H9 (cell line): ENCODE measurements at regions not wholly inside any gene's neighbourhood (a gene's known extent, or its start where the extent isn't known, plus 50 kb on each side); places are given as distances from the start of the nearest gene placed in this dataset.

Experiments
- DNase-seq: peaks from one replicate; pipeline ENCODE4 v3.0.0-alpha.2; 2017
- H2AFZ ChIP-seq: one replicate; pipeline ENCODE4 v1.6.1; 2013; ENCODE audit warnings: mild to moderate bottlenecking, low read length, control low read depth, moderate library complexity
- H2AK5ac ChIP-seq: 2 replicates; pipeline ENCODE4 v1.6.1; 2013; ENCODE audit warnings: low read length, control low read depth, mixed read lengths; ENCODE audit not compliant: insufficient read length
- H2BK120ac ChIP-seq: one replicate; pipeline ENCODE4 v1.6.1; 2013; ENCODE audit warnings: low read depth, mild to moderate bottlenecking, low read length, control low read depth, inconsistent platforms; ENCODE audit not compliant: poor library complexity, severe bottlenecking
- H2BK12ac ChIP-seq: 2 replicates; pipeline ENCODE4 v1.6.1; 2013; ENCODE audit warnings: low read length, control low read depth, mixed read lengths, low read depth; ENCODE audit not compliant: insufficient read length
- H2BK15ac ChIP-seq: 2 replicates; pipeline ENCODE4 v1.6.1; 2013; ENCODE audit warnings: low read depth, low read length, control low read depth
- H2BK20ac ChIP-seq: one replicate; pipeline ENCODE4 v1.6.1; 2013; ENCODE audit warnings: low read depth, mild to moderate bottlenecking, low read length, control low read depth, inconsistent platforms; ENCODE audit not compliant: poor library complexity, severe bottlenecking
- H2BK5ac ChIP-seq: 2 replicates; pipeline ENCODE4 v1.6.1; 2013; ENCODE audit warnings: low read length, control low read depth, mixed read lengths; ENCODE audit not compliant: insufficient read length
- H3K14ac ChIP-seq: 2 replicates; pipeline ENCODE4 v1.6.1; 2013; ENCODE audit warnings: low read length, control low read depth; ENCODE audit not compliant: insufficient read depth
- H3K18ac ChIP-seq: 2 replicates; pipeline ENCODE4 v1.6.1; 2013; ENCODE audit warnings: low read depth, mild to moderate bottlenecking, mixed read lengths, low read length, control low read depth; ENCODE audit not compliant: insufficient read length
- H3K23ac ChIP-seq: 2 replicates; pipeline ENCODE4 v1.6.1; 2013; ENCODE audit warnings: low read length, control low read depth, mixed read lengths, low read depth; ENCODE audit not compliant: insufficient read length
- H3K23me2 ChIP-seq: 2 replicates; pipeline ENCODE4 v1.6.1; 2013; ENCODE audit warnings: low read depth, mild to moderate bottlenecking, mixed read lengths, low read length, control low read depth; ENCODE audit not compliant: insufficient read length, poor library complexity, severe bottlenecking
- H3K27ac ChIP-seq: 2 replicates; pipeline ENCODE4 v1.5.1; 2013; ENCODE audit warnings: low read length, control low read depth, mixed read lengths, low read depth; ENCODE audit not compliant: insufficient read length
- H3K27me3 ChIP-seq: 2 replicates; pipeline ENCODE4 v1.6.1; 2013; ENCODE audit warnings: low read length, control low read depth, inconsistent platforms; ENCODE audit not compliant: insufficient read depth
- H3K4ac ChIP-seq: 2 replicates; pipeline ENCODE4 v1.6.1; 2013; ENCODE audit warnings: low read depth, mild to moderate bottlenecking, control low read depth, inconsistent platforms, low read length, moderate library complexity
- H3K4me1 ChIP-seq: 2 replicates; pipeline ENCODE4 v1.6.1; 2013; ENCODE audit warnings: low read length, control low read depth, inconsistent platforms; ENCODE audit not compliant: insufficient read depth
- H3K4me2 ChIP-seq: 2 replicates; pipeline ENCODE4 v1.6.1; 2013; ENCODE audit warnings: low read length, control low read depth, mixed read lengths; ENCODE audit not compliant: insufficient read length, insufficient read depth
- H3K56ac ChIP-seq: 2 replicates; pipeline ENCODE4 v1.6.1; 2013; ENCODE audit warnings: low read depth, mild to moderate bottlenecking, mixed read lengths, low read length, control low read depth; ENCODE audit not compliant: insufficient read length
- H3K79me1 ChIP-seq: 2 replicates; pipeline ENCODE4 v1.6.1; 2013; ENCODE audit warnings: low read depth, mild to moderate bottlenecking, moderate library complexity, low read length, control low read depth, inconsistent platforms; ENCODE audit not compliant: insufficient read depth, poor library complexity, severe bottlenecking
- H3K79me2 ChIP-seq: 2 replicates; pipeline ENCODE4 v1.6.1; 2013; ENCODE audit warnings: low read length, control low read depth, inconsistent platforms; ENCODE audit not compliant: insufficient read depth
- H3K9ac ChIP-seq: 2 replicates; pipeline ENCODE4 v1.6.1; 2013; ENCODE audit warnings: low read length, control low read depth, mixed read lengths; ENCODE audit not compliant: insufficient read length; ENCODE audit errors: extremely low read depth
- H3K9me3 ChIP-seq: one replicate; pipeline ENCODE4 v1.6.1; 2013; ENCODE audit warnings: low read depth, low read length, inconsistent platforms; ENCODE audit not compliant: control insufficient read depth
- H3T11ph ChIP-seq: one replicate; pipeline ENCODE4 v1.6.1; 2013; ENCODE audit warnings: mild to moderate bottlenecking, low read length, control low read depth, inconsistent platforms
- H4K20me1 ChIP-seq: one replicate; pipeline ENCODE4 v1.6.1; 2013; ENCODE audit not compliant: control insufficient read depth, insufficient read length, insufficient read depth
- H4K5ac ChIP-seq: 2 replicates; pipeline ENCODE4 v1.6.1; 2013; ENCODE audit warnings: low read depth, mild to moderate bottlenecking, mixed read lengths, low read length, control low read depth; ENCODE audit not compliant: insufficient read length
- H4K8ac ChIP-seq: replicated peaks from 2 replicates; pipeline ENCODE4 v1.6.1; 2013; ENCODE audit warnings: low read length, control low read depth, mixed read lengths, low read depth; ENCODE audit not compliant: insufficient read length
- H4K91ac ChIP-seq: 2 replicates; pipeline ENCODE4 v1.6.1; 2013; ENCODE audit warnings: low read depth, mild to moderate bottlenecking, moderate library complexity, mixed read lengths, low read length, control low read depth; ENCODE audit not compliant: insufficient read length
- H3K27ac Mint-ChIP-seq, 3 experiments: 2 replicates in 2 of 3; 3 replicates in 1 of 3; pipeline ENCODE4 v1.8.0; 2020 to 2021; ENCODE audit warnings: mixed read lengths in 3 of 3, mild to moderate bottlenecking in 1 of 3, moderate library complexity in 1 of 3
- H3K27me3 Mint-ChIP-seq: 2 replicates; pipeline ENCODE4 v1.8.0; 2021; ENCODE audit warnings: low read depth, mild to moderate bottlenecking, moderate library complexity, mixed read lengths
- H3K36me3 Mint-ChIP-seq, 3 experiments: 2 replicates in 2 of 3; 3 replicates in 1 of 3; pipeline ENCODE4 v1.8.0; 2020 to 2021; ENCODE audit warnings: low read depth in 3 of 3, mixed read lengths in 3 of 3; ENCODE audit not compliant: insufficient read depth in 1 of 3
- H3K4me1 Mint-ChIP-seq, 2 experiments: 2 replicates each; pipeline ENCODE4 v1.8.0; 2020; ENCODE audit warnings: mixed read lengths in 2 of 2
- H3K4me3 Mint-ChIP-seq, 2 experiments: 2 replicates in 1 of 2; 3 replicates in 1 of 2; pipeline ENCODE4 v1.8.0; 2020 to 2021; ENCODE audit warnings: mild to moderate bottlenecking in 2 of 2, mixed read lengths in 2 of 2, moderate library complexity in 1 of 2
- H3K9me3 Mint-ChIP-seq, 2 experiments: 2 replicates in 1 of 2; 3 replicates in 1 of 2; pipeline ENCODE4 v1.8.0; 2020; ENCODE audit warnings: mild to moderate bottlenecking in 2 of 2, mixed read lengths in 2 of 2, moderate library complexity in 1 of 2
- WGBS: extraction: QIAGEN DNeasy Blood & Tissue Kit; methylation state at CpG from one replicate; pipeline ENCODE4 v1.1.7; 2013; ENCODE audit warnings: missing lambda C conversion rate, low lambda C conversion rate, mixed read lengths; ENCODE audit not compliant: insufficient read length; ENCODE audit errors: extremely low coverage; 5-methylcytosine and 5-hydroxymethylcytosine counted together
- TF ChIP-seq, protein P1 (sequence below): fragments of 200-600 bp; sonication (generic); conservative IDR thresholded peaks from 3 replicates; pipeline ENCODE4 v1.8.0; 2021; ENCODE audit warnings: antibody characterized with exemption, mild to moderate bottlenecking

- Mint-ChIP-seq H3K9me3 (no peaks in the 10 kb centered on the region), H3K4me3 (no peak overlapping the region), H3K27me3 (no peaks in the 10 kb centered on the region), H3K36me3 (no peaks in the 10 kb centered on the region), H3K4me1 (no peaks in the 10 kb centered on the region), H3K27ac (no peak overlapping the region; a peak in 1 of 7 replicates)
- Histone ChIP-seq H4K5ac (no peak overlapping the region), H4K20me1 (no peaks in the 10 kb centered on the region), H3K9ac (no peak overlapping the region), H3K9me3 (no peaks in the 10 kb centered on the region), H3K23me2 (no peaks in the 10 kb centered on the region), H4K8ac (no peak overlapping the region), H2BK5ac (no peak overlapping the region), H2BK120ac (no peak overlapping the region), H3T11ph (no peak overlapping the region), H3K4ac (no peak overlapping the region), H2BK20ac (no peak overlapping the region), H3K23ac (no peak overlapping the region), H2AFZ (no peak overlapping the region), H2BK12ac (no peak overlapping the region), H3K4me2 (no peak overlapping the region), H3K79me1 (no peaks in the 10 kb centered on the region), H3K79me2 (no peaks in the 10 kb centered on the region), H3K14ac (no peak overlapping the region), H2BK15ac (no peak overlapping the region), H2AK5ac (no peak overlapping the region), H3K18ac (no peak overlapping the region), H3K4me1 (no peaks in the 10 kb centered on the region), H3K56ac (no peak overlapping the region), H4K91ac (no peak overlapping the region), H3K27ac (no peak overlapping the region), H3K27me3 (no peaks in the 10 kb centered on the region)
- TF ChIP-seq, protein P1, sequence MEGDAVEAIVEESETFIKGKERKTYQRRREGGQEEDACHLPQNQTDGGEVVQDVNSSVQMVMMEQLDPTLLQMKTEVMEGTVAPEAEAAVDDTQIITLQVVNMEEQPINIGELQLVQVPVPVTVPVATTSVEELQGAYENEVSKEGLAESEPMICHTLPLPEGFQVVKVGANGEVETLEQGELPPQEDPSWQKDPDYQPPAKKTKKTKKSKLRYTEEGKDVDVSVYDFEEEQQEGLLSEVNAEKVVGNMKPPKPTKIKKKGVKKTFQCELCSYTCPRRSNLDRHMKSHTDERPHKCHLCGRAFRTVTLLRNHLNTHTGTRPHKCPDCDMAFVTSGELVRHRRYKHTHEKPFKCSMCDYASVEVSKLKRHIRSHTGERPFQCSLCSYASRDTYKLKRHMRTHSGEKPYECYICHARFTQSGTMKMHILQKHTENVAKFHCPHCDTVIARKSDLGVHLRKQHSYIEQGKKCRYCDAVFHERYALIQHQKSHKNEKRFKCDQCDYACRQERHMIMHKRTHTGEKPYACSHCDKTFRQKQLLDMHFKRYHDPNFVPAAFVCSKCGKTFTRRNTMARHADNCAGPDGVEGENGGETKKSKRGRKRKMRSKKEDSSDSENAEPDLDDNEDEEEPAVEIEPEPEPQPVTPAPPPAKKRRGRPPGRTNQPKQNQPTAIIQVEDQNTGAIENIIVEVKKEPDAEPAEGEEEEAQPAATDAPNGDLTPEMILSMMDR: no peak
- WGBS: no CpG with 5 or more reads among the region's 5 CpGs
- DNase-seq: no peak
These were observed 205.3 kb upstream of the HDAC9 start for GRCh38 chr7:18290223-18290622.
